ENCODE measurements at regions not wholly inside any gene's neighbourhood (a gene's known extent, or its start where the extent isn't known, plus 50 kb on each side); places are given as distances from the start of the nearest gene placed in this dataset.

GRCh38 chr14:70268760-70269159 lies 80.0 kb upstream of the SLC8A3 start:
- TF ChIP-seq GLIS3 (CRISPR knock-in tag; IDR thresholded peaks at IDR 0.05): no peak
- no peak for TF ChIP-seq CREB5 (CRISPR knock-in tag; IDR thresholded peaks at IDR 0.05; ENCODE audit: low read depth)
- TF ChIP-seq PATZ1 (CRISPR knock-in tag; IDR thresholded peaks at IDR 0.05; ENCODE audit: borderline replicate concordance): no peak
- TF ChIP-seq ARNTL (CRISPR knock-in tag; IDR thresholded peaks at IDR 0.05; ENCODE audit: borderline replicate concordance, low read depth): no peak
- no peak for TF ChIP-seq ZFP3 (CRISPR knock-in tag; IDR thresholded peaks at IDR 0.05)
- no peak for TF ChIP-seq OSR1 (CRISPR knock-in tag; IDR thresholded peaks at IDR 0.05)
- TF ChIP-seq ZFP30 (CRISPR knock-in tag; IDR thresholded peaks at IDR 0.05): no peak
- no peak for TF ChIP-seq RARB (CRISPR knock-in tag; IDR thresholded peaks at IDR 0.05)
- TF ChIP-seq POU6F1 (CRISPR knock-in tag; IDR thresholded peaks at IDR 0.05; ENCODE audit: borderline replicate concordance, low read depth): no peak
- no peak for TF ChIP-seq ISL1 (CRISPR knock-in tag; IDR thresholded peaks at IDR 0.05)
- no peak for TF ChIP-seq ZNF8 (CRISPR knock-in tag; IDR thresholded peaks at IDR 0.05)
- TF ChIP-seq CSDC2 (CRISPR knock-in tag; IDR thresholded peaks at IDR 0.05): no peak

All from SK-N-SH treated with all-trans-retinoic acid at 6 μM for 48 hours (cell line).